Adrenal gland (tissue), 5 donors: ENCODE measurements at regions not wholly inside any gene's neighbourhood (a gene's known extent, or its start where the extent isn't known, plus 50 kb on each side); places are given as distances from the start of the nearest gene placed in this dataset.

Experiments
- CTCF ChIP-seq, 6 experiments: fragments of 450-650 bp in 4 of 6; fragments of 200-600 bp in 2 of 6; sonication (generic) in 1 of 6; IDR thresholded peaks; 1 replicate in 5 of 6; 2 replicates in 1 of 6; pipeline versions ENCODE4 v1.5.1 to v1.8.0; 2016 to 2021; ENCODE audit warnings: antibody characterized with exemption in 6 of 6, mild to moderate bottlenecking in 2 of 6, moderate library complexity in 1 of 6
- POLR2A ChIP-seq, 2 donors: fragments of 450-650 bp; IDR thresholded peaks; one replicate each; pipeline ENCODE4 v1.6.1; 2017; ENCODE audit warnings: antibody characterized with exemption in 2 of 2, mild to moderate bottlenecking in 2 of 2, moderate library complexity in 1 of 2
- donor health status: DM: no; HTN: no; CAD: no.

GRCh38 chr2:122094557-122094956, 339.1 kb downstream of the TSN start:
- TF ChIP-seq POLR2A (IDR thresholded peaks at IDR 0.05) (no peak), CTCF (IDR thresholded peaks at IDR 0.05) (no peak)
